ENCODE measurements at regions not wholly inside any gene's neighbourhood (a gene's known extent, or its start where the extent isn't known, plus 50 kb on each side); places are given as distances from the start of the nearest gene placed in this dataset.

GRCh38 chr6:164303102-164303964 is 888.8 kb downstream of the QKI start:
- Histone ChIP-seq H3K27me3 (ENCODE audit: control insufficient read depth, insufficient read depth, low read length) (no peaks in the 10 kb centered on the region), H3K36me3 (ENCODE audit: control insufficient read depth, insufficient read depth, low read length) (no peaks in the 10 kb centered on the region), H3K4me3 (ENCODE audit: low read depth, low read length) (no peak overlapping the region)
- no peak for TF ChIP-seq CTCF (IDR thresholded peaks at IDR 0.05; ENCODE audit: insufficient read depth, low read length, poor library complexity, severe bottlenecking)
- no peak for DNase-seq (ENCODE audit: low read depth)

- DNase-seq (ENCODE audit: low read depth), result no peak
- H3K27me3 ChIP-seq (ENCODE audit: control insufficient read depth, insufficient read depth, low read length), result no peaks in the 10 kb centered on the region
- TF ChIP-seq CTCF (IDR thresholded peaks at IDR 0.05; ENCODE audit: insufficient read depth, low read length, poor library complexity, severe bottlenecking), result no peak
- H3K36me3 ChIP-seq (ENCODE audit: control insufficient read depth, insufficient read depth, low read length), result no peaks in the 10 kb centered on the region
- no peak overlapping the region for H3K4me3 ChIP-seq (ENCODE audit: low read depth, low read length)
These were observed 881.9 kb downstream of the QKI start for GRCh38 chr6:164296411-164296810.

GRCh38 chr6:164294047-164294784 is 879.7 kb downstream of the QKI start:
- Histone ChIP-seq H3K27me3 (ENCODE audit: control insufficient read depth, insufficient read depth, low read length) (no peaks in the 10 kb centered on the region), H3K36me3 (ENCODE audit: control insufficient read depth, insufficient read depth, low read length) (no peaks in the 10 kb centered on the region), H3K4me3 (ENCODE audit: low read depth, low read length) (no peak overlapping the region)
- DNase-seq (ENCODE audit: low read depth), result no peak
- no peak for TF ChIP-seq CTCF (IDR thresholded peaks at IDR 0.05; ENCODE audit: insufficient read depth, low read length, poor library complexity, severe bottlenecking)

- Histone ChIP-seq H3K36me3 (ENCODE audit: control insufficient read depth, insufficient read depth, low read length) (no peaks in the 10 kb centered on the region), H3K27me3 (ENCODE audit: control insufficient read depth, insufficient read depth, low read length) (no peaks in the 10 kb centered on the region), H3K4me3 (ENCODE audit: low read depth, low read length) (no peak overlapping the region)
- no peak for TF ChIP-seq CTCF (IDR thresholded peaks at IDR 0.05; ENCODE audit: insufficient read depth, low read length, poor library complexity, severe bottlenecking)
- DNase-seq (ENCODE audit: low read depth), result no peak
These were observed 876.7 kb downstream of the QKI start for GRCh38 chr6:164291224-164291623.

GRCh38 chr6:164290101-164290500 is 875.6 kb downstream of the QKI start:
- TF ChIP-seq CTCF (IDR thresholded peaks at IDR 0.05; ENCODE audit: insufficient read depth, low read length, poor library complexity, severe bottlenecking), result no peak
- no peaks in the 10 kb centered on the region for H3K36me3 ChIP-seq (ENCODE audit: control insufficient read depth, insufficient read depth, low read length)
- H3K27me3 ChIP-seq (ENCODE audit: control insufficient read depth, insufficient read depth, low read length), result no peaks in the 10 kb centered on the region
- no peak overlapping the region for H3K4me3 ChIP-seq (ENCODE audit: low read depth, low read length)
- no peak for DNase-seq (ENCODE audit: low read depth)
